ENCODE measurements at regions not wholly inside any gene's neighbourhood (a gene's known extent, or its start where the extent isn't known, plus 50 kb on each side); places are given as distances from the start of the nearest gene placed in this dataset.
"Not testable (repeated sequence)": the region's sequence is repeated elsewhere in the genome, so short reads cannot be mapped to it uniquely, and the experiment has no call there.

DNA sequence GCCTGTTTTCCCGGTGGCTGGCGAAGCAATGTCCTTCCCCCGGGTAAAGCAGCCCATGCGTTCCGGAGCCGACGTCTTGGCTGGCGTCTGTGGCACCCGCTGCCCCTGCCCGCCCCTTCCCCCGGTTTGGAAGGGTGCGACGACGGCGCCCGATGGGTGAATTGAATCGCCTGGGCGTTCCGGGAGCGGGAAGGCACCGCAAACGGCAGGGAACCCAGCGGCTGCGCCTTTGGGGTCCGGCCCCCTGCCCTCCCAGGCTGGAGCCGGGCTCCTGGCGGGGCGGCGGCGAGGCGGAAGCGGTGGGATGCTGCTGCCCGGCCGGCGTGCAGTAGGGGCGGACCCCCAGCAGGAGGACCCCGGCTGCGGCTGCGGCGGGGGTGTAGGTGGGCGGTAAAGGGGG, 123.6 kb upstream of the RHOU start:
- H3K9ac ChIP-seq, H3K4me2 ChIP-seq: not testable (repeated sequence)

DNA sequence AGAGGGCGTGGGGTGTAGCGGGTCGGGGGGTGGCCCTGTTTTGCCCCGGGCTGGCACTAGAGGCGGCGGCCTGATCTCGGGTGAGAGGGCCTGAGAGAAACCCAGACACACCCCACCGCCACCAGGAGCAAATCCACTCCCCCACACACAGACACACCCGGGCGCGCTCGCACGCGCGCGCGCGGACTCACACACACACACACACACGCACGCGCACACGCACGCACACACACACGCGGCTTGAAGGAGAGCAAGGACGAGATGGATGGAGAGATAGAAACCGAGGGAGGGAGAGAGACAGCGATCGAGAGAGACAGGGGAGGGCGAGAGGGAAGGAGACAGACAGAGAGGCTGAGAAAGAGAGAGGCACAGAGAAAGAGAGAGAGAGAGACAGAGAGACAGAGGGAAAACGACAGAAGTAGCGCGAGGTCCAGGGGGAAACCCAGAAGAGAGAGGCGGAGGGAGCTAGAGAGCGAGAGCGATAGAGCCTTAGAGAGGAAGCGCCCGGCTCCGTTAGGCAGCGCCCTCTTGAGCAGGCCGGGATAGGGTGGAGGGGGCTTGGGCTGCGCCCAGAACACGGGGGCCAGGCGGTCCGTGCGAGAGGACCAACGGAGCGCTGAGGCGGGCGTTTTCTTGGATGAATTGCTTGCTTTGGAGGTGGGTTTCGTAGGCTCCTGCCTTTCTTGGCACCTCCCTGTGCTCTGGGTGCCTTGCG, 113.1 kb upstream of the RHOU start:
- H3K36me3 ChIP-seq; H3K27me3 ChIP-seq; H3K4me1 ChIP-seq; H3K9ac ChIP-seq; H3K4me2 ChIP-seq; H3K9me3 ChIP-seq (replicated peaks in 1 of 11); H3K27ac ChIP-seq; H3K4me3 ChIP-seq; H4K20me1 ChIP-seq: not testable (repeated sequence)

More for the DNA sequence above, 123.6 kb upstream of the RHOU start:
- not testable (repeated sequence) for H3K9me3 ChIP-seq (replicated peaks in 1 of 11); H3K4me1 ChIP-seq; H3K27me3 ChIP-seq; H3K27ac ChIP-seq; H3K4me3 ChIP-seq; H3K36me3 ChIP-seq; H4K20me1 ChIP-seq

DNA sequence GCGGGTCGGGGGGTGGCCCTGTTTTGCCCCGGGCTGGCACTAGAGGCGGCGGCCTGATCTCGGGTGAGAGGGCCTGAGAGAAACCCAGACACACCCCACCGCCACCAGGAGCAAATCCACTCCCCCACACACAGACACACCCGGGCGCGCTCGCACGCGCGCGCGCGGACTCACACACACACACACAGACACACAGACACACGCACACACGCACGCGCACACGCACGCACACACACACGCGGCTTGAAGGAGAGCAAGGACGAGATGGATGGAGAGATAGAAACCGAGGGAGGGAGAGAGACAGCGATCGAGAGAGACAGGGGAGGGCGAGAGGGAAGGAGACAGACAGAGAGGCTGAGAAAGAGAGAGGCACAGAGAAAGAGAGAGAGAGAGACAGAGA, 108.8 kb upstream of the RHOU start:
- H3K9me3 ChIP-seq (replicated peaks in 1 of 11); H3K27me3 ChIP-seq; H3K36me3 ChIP-seq; H4K20me1 ChIP-seq; H3K27ac ChIP-seq; H3K4me3 ChIP-seq; H3K9ac ChIP-seq; H3K4me1 ChIP-seq; H3K4me2 ChIP-seq: not testable (repeated sequence)

DNA sequence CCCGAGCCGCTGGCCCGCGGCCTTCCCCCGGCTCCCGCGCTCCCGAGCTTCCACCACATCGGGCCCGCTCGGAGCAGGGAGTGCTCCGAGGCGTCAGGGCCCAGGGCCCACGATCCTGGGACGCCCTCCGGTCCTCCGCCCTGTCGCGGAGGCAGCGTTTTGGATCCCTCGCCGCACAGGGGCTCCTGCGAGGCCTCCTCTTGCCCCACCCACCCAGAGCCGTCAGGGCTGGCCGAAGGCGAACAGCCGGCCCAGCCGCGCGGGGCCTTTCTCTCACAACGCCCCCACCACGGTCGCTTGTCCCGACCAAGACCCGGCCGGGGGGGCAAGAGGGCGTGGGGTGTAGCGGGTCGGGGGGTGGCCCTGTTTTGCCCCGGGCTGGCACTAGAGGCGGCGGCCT, 102.4 kb upstream of the RHOU start:
- not testable (repeated sequence) for H4K20me1 ChIP-seq; H3K36me3 ChIP-seq; H3K4me3 ChIP-seq; H3K4me2 ChIP-seq; H3K4me1 ChIP-seq; H3K27ac ChIP-seq; H3K9ac ChIP-seq; H3K9me3 ChIP-seq (replicated peaks in 1 of 11)
- H3K27me3 ChIP-seq: peaks cover 0 to 12% (median 10%) of the 10 kb centered on the region in 11 experiments; a peak in 16 of 22 replicates

DNA sequence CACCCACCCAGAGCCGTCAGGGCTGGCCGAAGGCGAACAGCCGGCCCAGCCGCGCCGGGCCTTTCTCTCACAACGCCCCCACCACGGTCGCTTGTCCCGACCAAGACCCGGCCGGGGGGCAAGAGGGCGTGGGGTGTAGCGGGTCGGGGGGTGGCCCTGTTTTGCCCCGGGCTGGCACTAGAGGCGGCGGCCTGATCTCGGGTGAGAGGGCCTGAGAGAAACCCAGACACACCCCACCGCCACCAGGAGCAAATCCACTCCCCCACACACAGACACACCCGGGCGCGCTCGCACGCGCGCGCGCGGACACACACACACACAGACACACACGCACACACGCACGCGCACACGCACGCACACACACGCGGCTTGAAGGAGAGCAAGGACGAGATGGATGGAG, 100.0 kb upstream of the RHOU start:
- Histone ChIP-seq H3K4me2 (peak overlapping the region in 9 of 11 experiments; percentile 18 to 58 (median 38); a peak in 13 of 22 replicates), H3K4me3 (peak overlapping the region; percentile 18 to 61 (median 42); a peak in 14 of 20 replicates), H3K27me3 (peaks cover 0 to 12% (median 10%) of the 10 kb centered on the region in 11 experiments; a peak in 16 of 22 replicates)
- H3K27ac ChIP-seq; H3K9me3 ChIP-seq (replicated peaks in 1 of 11); H3K4me1 ChIP-seq; H4K20me1 ChIP-seq; H3K36me3 ChIP-seq; H3K9ac ChIP-seq: not testable (repeated sequence)

DNA sequence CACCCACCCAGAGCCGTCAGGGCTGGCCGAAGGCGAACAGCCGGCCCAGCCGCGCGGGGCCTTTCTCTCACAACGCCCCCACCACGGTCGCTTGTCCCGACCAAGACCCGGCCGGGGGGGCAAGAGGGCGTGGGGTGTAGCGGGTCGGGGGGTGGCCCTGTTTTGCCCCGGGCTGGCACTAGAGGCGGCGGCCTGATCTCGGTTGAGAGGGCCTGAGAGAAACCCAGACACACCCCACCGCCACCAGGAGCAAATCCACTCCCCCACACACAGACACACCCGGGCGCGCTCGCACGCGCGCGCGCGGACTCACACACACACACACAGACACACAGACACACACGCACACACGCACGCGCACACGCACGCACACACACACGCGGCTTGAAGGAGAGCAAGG, 97.8 kb upstream of the RHOU start:
- peak overlapping the region in 6 of 10 experiments; percentile 36 to 62 (median 49); a peak in 7 of 20 replicates for H3K4me3 ChIP-seq

DNA sequence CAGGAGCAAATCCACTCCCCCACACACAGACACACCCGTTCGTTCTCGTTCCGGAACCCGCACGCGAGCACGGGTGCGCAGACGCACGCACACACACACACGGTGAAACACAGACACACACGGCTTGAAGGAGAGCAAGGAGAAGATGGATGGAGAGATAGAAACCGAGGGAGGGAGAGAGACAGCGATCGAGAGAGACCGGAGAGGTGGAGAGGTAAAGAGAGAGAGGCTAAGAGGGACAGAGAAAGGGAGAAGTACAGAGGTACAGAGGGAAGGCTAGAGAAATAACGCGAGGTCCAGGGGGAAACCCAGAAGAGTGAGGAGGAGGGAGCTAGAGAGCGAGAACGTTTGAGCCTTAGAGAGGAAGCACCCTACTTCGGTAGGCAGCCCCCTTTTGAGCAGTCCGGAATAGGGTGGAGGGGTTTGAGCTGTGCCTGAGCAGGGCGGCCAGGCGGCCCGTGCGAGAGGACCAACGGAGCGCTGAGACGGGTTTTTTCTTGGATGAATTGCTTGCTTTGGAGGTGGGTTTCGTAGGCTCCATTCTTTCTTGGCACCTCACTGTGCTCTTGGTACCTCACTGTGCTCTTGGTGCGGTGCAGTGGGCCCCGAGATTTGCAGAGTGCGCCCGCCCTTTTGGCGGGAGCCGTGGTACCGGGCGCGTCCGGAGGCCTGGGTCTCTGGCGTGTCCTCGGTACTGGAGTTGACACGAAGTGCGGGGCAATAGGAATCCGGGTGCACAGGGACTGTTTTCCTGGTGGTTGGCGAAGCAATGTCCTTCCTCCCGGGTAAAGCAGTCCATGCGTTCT, 88.4 kb upstream of the RHOU start:
- H3K9ac ChIP-seq: peak overlapping the region in 3 of 11 experiments; percentile 44 to 47 (median 46); a peak in 5 of 22 replicates
- H3K27ac ChIP-seq: no peak overlapping the region
- H3K4me3 ChIP-seq: peak overlapping the region; percentile 46 to 69 (median 54)
- peaks cover 17 to 21% (median 18%) of the 10 kb centered on the region in 10 experiments for H3K4me1 ChIP-seq
- no peaks in the 10 kb centered on the region for H3K36me3 ChIP-seq
- H3K4me2 ChIP-seq: peak overlapping the region; percentile 67 to 97 (median 87)
- peaks cover 0 to 13% (median 4%) of the 10 kb centered on the region in 11 experiments; a peak in 6 of 22 replicates for H3K9me3 ChIP-seq (replicated peaks in 1 of 11)
- peaks cover 0 to 46% (median 32%) of the 10 kb centered on the region in 11 experiments; a peak in 19 of 22 replicates for H4K20me1 ChIP-seq
- peaks cover 53 to 56% (median 55%) of the 10 kb centered on the region in 11 experiments for H3K27me3 ChIP-seq
- no peak for TF ChIP-seq Cebpa-rat (IDR thresholded peaks at IDR 0.05)

More for the DNA sequence above, 97.8 kb upstream of the RHOU start:
- not testable (repeated sequence) for H3K9me3 ChIP-seq (replicated peaks in 1 of 11); H3K9ac ChIP-seq; H4K20me1 ChIP-seq; H3K36me3 ChIP-seq; H3K4me1 ChIP-seq; H3K27ac ChIP-seq
- Histone ChIP-seq H3K4me2 (peak overlapping the region in 3 of 11 experiments; percentile 38 to 48 (median 45); a peak in 2 of 22 replicates), H3K27me3 (peaks cover 0 to 12% (median 10%) of the 10 kb centered on the region in 11 experiments; a peak in 16 of 22 replicates)

DNA sequence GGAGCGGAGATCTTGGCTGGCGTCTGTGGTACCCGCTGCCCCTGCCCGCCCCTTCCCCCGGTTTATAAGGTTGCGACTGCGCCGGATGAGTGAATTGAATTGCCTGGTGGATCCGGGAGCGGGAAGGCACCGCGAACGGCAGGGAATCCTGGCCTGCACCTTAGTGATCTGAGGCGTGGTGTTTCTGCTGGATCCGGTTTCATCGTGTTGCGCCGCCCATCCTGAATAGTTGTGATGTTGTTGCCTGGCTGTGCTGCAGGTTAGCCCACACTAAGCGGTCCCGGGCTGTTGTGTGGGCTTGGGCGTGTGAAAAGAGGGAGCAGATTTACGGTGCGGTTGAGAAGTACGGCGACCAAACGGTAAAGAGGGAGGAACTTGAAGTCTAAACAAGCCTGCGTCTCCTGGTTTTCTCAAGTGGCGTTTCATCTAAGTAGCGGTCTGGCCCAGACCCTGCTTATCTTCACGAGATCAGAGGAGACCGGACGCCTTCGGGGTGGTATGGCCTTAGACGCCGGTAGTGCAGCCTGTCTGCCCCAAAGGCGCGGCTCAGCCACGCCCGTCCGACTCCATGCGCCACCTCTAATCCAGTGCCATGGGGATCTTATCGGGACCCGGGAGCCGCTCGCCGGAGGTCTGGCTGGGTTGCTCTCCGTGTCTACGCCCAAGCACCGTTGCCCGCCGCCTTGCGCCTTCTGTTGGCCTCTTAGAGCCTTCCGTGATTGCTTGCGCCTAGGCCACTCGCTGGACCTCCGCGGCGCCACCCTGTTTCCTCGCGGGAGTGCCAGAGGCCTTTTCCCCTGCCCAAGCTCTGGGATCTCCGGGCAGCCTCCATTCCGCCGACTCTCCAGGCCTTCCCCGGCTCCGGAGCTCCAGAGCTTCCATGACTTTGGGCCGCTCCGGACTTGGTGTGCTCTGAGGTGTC, 87.5 kb upstream of the RHOU start:
- no peaks in the 10 kb centered on the region for H3K36me3 ChIP-seq
- peaks cover 57 to 64% (median 61%) of the 10 kb centered on the region in 11 experiments for H3K27me3 ChIP-seq
- no peak for TF ChIP-seq Cebpa-rat (IDR thresholded peaks at IDR 0.05)
- peaks cover 0 to 49% (median 32%) of the 10 kb centered on the region in 11 experiments; a peak in 19 of 22 replicates for H4K20me1 ChIP-seq
- H3K4me2 ChIP-seq: peak overlapping the region; percentile 67 to 97 (median 87)
- peaks cover 0 to 13% (median 4%) of the 10 kb centered on the region in 11 experiments; a peak in 6 of 22 replicates for H3K9me3 ChIP-seq (replicated peaks in 1 of 11)
- H3K9ac ChIP-seq: no peak overlapping the region; a peak in 2 of 22 replicates
- H3K4me3 ChIP-seq: peak overlapping the region; percentile 46 to 69 (median 54)
- H3K27ac ChIP-seq: no peak overlapping the region
- peaks cover 17 to 26% (median 18%) of the 10 kb centered on the region in 10 experiments for H3K4me1 ChIP-seq
